Ovary (tissue), 7 donors: ENCODE measurements at regions not wholly inside any gene's neighbourhood (a gene's known extent, or its start where the extent isn't known, plus 50 kb on each side); places are given as distances from the start of the nearest gene placed in this dataset.

ENCODE experiments used
- DNase-seq, 5 donors: peaks; one replicate each; pipeline ENCODE4 v3.0.0-alpha.2; 2019 to 2020
- H3K27ac ChIP-seq, 2 donors: fragments of 200-600 bp; one replicate each; pipeline versions ENCODE4 v1.5.1 to v1.8.0; 2019 to 2022
- H3K27me3 ChIP-seq: fragments of 200-600 bp; one replicate; pipeline ENCODE4 v1.8.0; 2022
- H3K36me3 ChIP-seq: fragments of 200-600 bp; sonication (generic); one replicate; pipeline ENCODE4 v1.5.1; 2019
- H3K4me1 ChIP-seq: one replicate; pipeline ENCODE4 v1.8.1; 2013; ENCODE audit warnings: mild to moderate bottlenecking, moderate library complexity; ENCODE audit not compliant: insufficient read depth
- H3K4me3 ChIP-seq: fragments of 200-600 bp; sonication (generic); one replicate; pipeline ENCODE4 v1.5.1; 2017
- H3K9me3 ChIP-seq, 2 donors: fragments of 200-600 bp in 1 of 2; sonication (generic) in 1 of 2; one replicate each; pipeline versions ENCODE4 v1.5.1 to v1.8.1; 2013 to 2019; ENCODE audit warnings: mild to moderate bottlenecking in 1 of 2, moderate library complexity in 1 of 2
- CTCF ChIP-seq, 3 donors: fragments of 450-650 bp in 2 of 3; fragments of 200-600 bp in 1 of 3; IDR thresholded peaks; one replicate each; pipeline versions ENCODE4 v1.5.1 to v1.8.0; 2016 to 2022; ENCODE audit warnings: antibody characterized with exemption in 3 of 3, mild to moderate bottlenecking in 1 of 3
- EP300 ChIP-seq: sonication (generic); formaldehyde crosslinking; IDR thresholded peaks from one replicate; pipeline ENCODE4 v1.6.1; 2017; ENCODE audit warnings: antibody characterized with exemption
- POLR2A ChIP-seq: fragments of 450-650 bp; IDR thresholded peaks from one replicate; pipeline ENCODE4 v1.6.1; 2017; ENCODE audit warnings: antibody characterized with exemption, mild to moderate bottlenecking, moderate library complexity
- WGBS, 3 donors: extraction: QIAGEN DNeasy Blood & Tissue Kit in 1 of 3; methylation state at CpG; one replicate each; pipeline versions ENCODE4 v1.1.5 to v1.1.7; 2013 to 2017; 5-methylcytosine and 5-hydroxymethylcytosine counted together
- intact Hi-C, 4 donors: fragments of 100-400 bp; cut with DNase I; formaldehyde crosslinking; loops; one replicate each; pipeline versions ENCODE4 v1.11.0 to v1.15.1; 2022 to 2023
- donor health status: DM: no; HTN: no; CAD: no; lungs with moderate emphysema.
- donor health status: DM: no; HTN: no; CAD: no.
- donor health status: Bipolar disorder and iron deficiency.
- donor health status: DM: no; HTN: no; CAD: no.
- donor health status: DM: yes; HTN: yes; CAD: no.

- intact Hi-C loops = no loop called here
- DNase-seq = no peak
Measured at GRCh38 chr6:104613416-104614001, 246.2 kb downstream of the HACE1 start.

DNA sequence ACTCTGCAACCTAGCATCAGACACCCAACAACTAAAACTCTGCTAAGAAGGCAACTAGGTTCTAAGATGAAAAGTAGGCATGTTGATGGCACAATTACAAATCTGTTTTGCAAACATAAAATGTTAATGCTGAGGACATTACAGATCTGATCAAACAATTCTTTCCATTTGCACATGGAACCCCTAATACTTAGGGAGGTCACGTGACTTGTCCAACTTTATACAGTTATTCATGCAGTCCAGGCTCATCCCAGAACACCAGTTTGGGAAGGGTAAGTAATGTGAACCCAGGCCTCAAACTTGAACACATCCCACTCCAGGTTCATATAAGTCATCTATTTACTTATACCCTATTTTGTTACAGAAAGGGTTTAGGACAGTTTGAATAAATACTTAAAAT lies 247.2 kb downstream of the HACE1 start:
- DNase-seq = no peak
- H3K27me3 ChIP-seq = no peaks in the 10 kb centered on the region
- H3K9me3 ChIP-seq = no peaks in the 10 kb centered on the region
- H3K4me3 ChIP-seq = no peak overlapping the region
- H3K36me3 ChIP-seq = no peaks in the 10 kb centered on the region
- TF ChIP-seq POLR2A = no peak
- no peak overlapping the region for H3K27ac ChIP-seq
- peaks cover 1% of the 10 kb centered on the region for H3K4me1 ChIP-seq
- intact Hi-C loops = no loop called here
- WGBS, 3 donors = 59 to 98% (median 97%) methylated on average over 1 of the region's 1 CpG

More at GRCh38 chr6:104613416-104614001, 246.2 kb downstream of the HACE1 start:
- H3K27ac ChIP-seq = no peak overlapping the region
- WGBS, 3 donors = 14 to 26% (median 14%) methylated on average over 4 of the region's 4 CpGs
- no peaks in the 10 kb centered on the region for H3K9me3 ChIP-seq
- no peak overlapping the region for H3K4me3 ChIP-seq
- H3K27me3 ChIP-seq = no peaks in the 10 kb centered on the region
- H3K4me1 ChIP-seq = peaks cover 1% of the 10 kb centered on the region
- H3K36me3 ChIP-seq = no peaks in the 10 kb centered on the region
- TF ChIP-seq CTCF (IDR thresholded peaks at IDR 0.05) (no peak), POLR2A (no peak), EP300 (no peak)

- Histone ChIP-seq H3K27ac (no peak overlapping the region), H3K27me3 (no peaks in the 10 kb centered on the region), H3K36me3 (no peaks in the 10 kb centered on the region), H3K4me1 (no peaks in the 10 kb centered on the region), H3K9me3 (no peaks in the 10 kb centered on the region), H3K4me3 (no peak overlapping the region)
- DNase-seq = no peak
- intact Hi-C loops = no loop called here
- WGBS, 3 donors = 95 to 97% (median 96%) methylated on average over 5 of the region's 5 CpGs
- TF ChIP-seq EP300 (no peak), POLR2A (no peak), CTCF (IDR thresholded peaks at IDR 0.05) (no peak)
Measured at GRCh38 chr6:104608101-104608500, 251.6 kb downstream of the HACE1 start.

- intact Hi-C loops = no loop called here
- Histone ChIP-seq H3K4me3 (no peak overlapping the region), H3K27me3 (no peaks in the 10 kb centered on the region), H3K36me3 (no peaks in the 10 kb centered on the region), H3K4me1 (no peaks in the 10 kb centered on the region), H3K9me3 (no peaks in the 10 kb centered on the region), H3K27ac (no peak overlapping the region)
- DNase-seq = no peak
- TF ChIP-seq CTCF (IDR thresholded peaks at IDR 0.05) (no peak), EP300 (no peak), POLR2A (no peak)
- WGBS, 3 donors = 85 to 88% (median 85%) methylated on average over 1 of the region's 1 CpG
Measured at GRCh38 chr6:104607501-104607900, 252.2 kb downstream of the HACE1 start.

DNA sequence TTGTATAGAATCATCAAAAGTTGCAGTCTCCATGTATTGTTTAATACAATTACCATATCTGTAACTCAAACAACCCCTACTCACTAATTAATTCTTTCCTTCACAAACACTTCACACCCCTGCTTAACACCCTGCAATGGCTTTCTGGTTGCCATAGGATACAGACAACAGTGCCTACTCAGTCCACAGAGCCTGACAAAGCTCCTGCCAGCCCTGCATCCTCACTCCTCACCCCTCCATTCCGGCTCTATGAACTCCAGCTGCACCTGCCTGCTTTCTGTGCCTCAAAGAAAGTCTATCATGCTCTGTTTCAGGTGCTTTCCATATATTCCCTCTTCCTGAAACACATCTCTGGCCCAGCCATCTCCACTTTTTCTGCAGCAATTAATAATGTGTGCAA lies 253.4 kb downstream of the HACE1 start:
- intact Hi-C loops = no loop called here
- TF ChIP-seq CTCF (IDR thresholded peaks at IDR 0.05) = no peak
- TF ChIP-seq EP300 = no peak
- no peak for TF ChIP-seq POLR2A

More for the DNA sequence above, 253.4 kb downstream of the HACE1 start:
- Histone ChIP-seq H3K9me3 (no peaks in the 10 kb centered on the region), H3K27me3 (no peaks in the 10 kb centered on the region), H3K36me3 (no peaks in the 10 kb centered on the region), H3K4me3 (no peak overlapping the region), H3K4me1 (peaks cover 4% of the 10 kb centered on the region), H3K27ac (no peak overlapping the region)
- no peak for DNase-seq
- WGBS, 3 donors = 92 to 94% (median 94%) methylated on average over 1 of the region's 1 CpG
